ENCODE measurements at regions not wholly inside any gene's neighbourhood (a gene's known extent, or its start where the extent isn't known, plus 50 kb on each side); places are given as distances from the start of the nearest gene placed in this dataset.

DNA sequence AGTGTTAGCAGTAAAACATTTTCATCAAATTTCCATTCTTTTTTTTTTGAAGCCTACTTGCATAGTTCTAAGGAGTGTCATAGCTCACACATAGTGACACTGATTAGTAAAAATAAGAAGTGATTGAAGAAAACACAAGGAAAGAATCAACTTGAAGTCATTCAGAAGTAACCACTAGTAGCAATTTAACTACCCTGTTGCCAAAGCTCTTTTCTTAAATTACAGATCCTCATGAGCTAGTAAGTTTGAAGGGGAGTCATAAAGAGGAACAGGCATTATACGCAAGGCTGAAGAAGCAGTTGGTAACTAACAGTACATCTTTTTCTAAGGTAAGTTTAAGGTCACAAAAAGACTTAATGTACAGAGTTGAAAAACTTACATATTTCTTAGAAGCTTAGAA lies 332.2 kb downstream of the CHRM3 start:
- H3K4me2 ChIP-seq (ENCODE audit: control insufficient read depth, extremely low read depth, insufficient read depth, low read depth, low read length): no peak overlapping the region
- no peaks in the 10 kb centered on the region for H3K4me1 ChIP-seq (ENCODE audit: control insufficient read depth, extremely low read depth, insufficient read depth, low read length)
- no peak overlapping the region for H3K27ac ChIP-seq (ENCODE audit: control insufficient read depth, insufficient read depth, low read length)
- no peaks in the 10 kb centered on the region for H4K20me1 ChIP-seq (ENCODE audit: control insufficient read depth, extremely low read depth, insufficient read depth, low read length)
- no peaks in the 10 kb centered on the region for H3K9me1 ChIP-seq (ENCODE audit: control insufficient read depth, extremely low read depth, insufficient read depth, low read length)
- no peak for FAIRE-seq
- dilution Hi-C loops (cut with MboI; ENCODE audit: extremely low pct_ligation_motif_present, low sequenced_read_pairs): no loop called here
- H3K79me2 ChIP-seq (ENCODE audit: control insufficient read depth, insufficient read depth, low read length): no peaks in the 10 kb centered on the region
- no peak overlapping the region for H2AFZ ChIP-seq (ENCODE audit: control insufficient read depth, low read length)
- TF ChIP-seq EZH2 (IDR thresholded peaks at IDR 0.05; ENCODE audit: low read length) (no peak), CTCF (optimal IDR thresholded peaks at IDR 0.05 in 1 of 3, IDR thresholded peaks at IDR 0.05 in 1 of 3, conservative IDR thresholded peaks at IDR 0.05 in 1 of 3; ENCODE audit: extremely low read depth in 1 of 3, insufficient read depth in 2 of 3, low read length in 3 of 3) (no peak)
- DNase-seq (ENCODE audit: low read depth, low spot score): no peak
- no peaks in the 10 kb centered on the region for H3K27me3 ChIP-seq (ENCODE audit: control insufficient read depth, extremely low read depth, insufficient read depth, low read length)
- H3K4me3 ChIP-seq (ENCODE audit: control insufficient read depth in 2 of 3, extremely low read depth in 1 of 3, insufficient read depth in 2 of 3, low read depth in 1 of 3, low read length in 3 of 3): no peak overlapping the region
- H3K9me3 ChIP-seq (ENCODE audit: control insufficient read depth, low read depth, low read length): peaks cover 1% of the 10 kb centered on the region
- H3K36me3 ChIP-seq (ENCODE audit: control insufficient read depth in 2 of 2, extremely low read depth in 1 of 2, insufficient read depth in 2 of 2, low read length in 2 of 2): no peaks in the 10 kb centered on the region
- no peak overlapping the region for H3K9ac ChIP-seq (ENCODE audit: control insufficient read depth, extremely low read depth, insufficient read depth, low read length)

- H3K9me3 ChIP-seq (ENCODE audit: control insufficient read depth, low read depth, low read length): peaks cover 1% of the 10 kb centered on the region
- no peaks in the 10 kb centered on the region for H3K27me3 ChIP-seq (ENCODE audit: control insufficient read depth, extremely low read depth, insufficient read depth, low read length)
- dilution Hi-C loops (cut with MboI; ENCODE audit: extremely low pct_ligation_motif_present, low sequenced_read_pairs): no loop called here
- no peaks in the 10 kb centered on the region for H3K4me1 ChIP-seq (ENCODE audit: control insufficient read depth, extremely low read depth, insufficient read depth, low read length)
- DNase-seq (ENCODE audit: low read depth, low spot score) (no peak), FAIRE-seq (no peak)
- no peaks in the 10 kb centered on the region for H3K9me1 ChIP-seq (ENCODE audit: control insufficient read depth, extremely low read depth, insufficient read depth, low read length)
- H3K36me3 ChIP-seq (ENCODE audit: control insufficient read depth in 2 of 2, extremely low read depth in 1 of 2, insufficient read depth in 2 of 2, low read length in 2 of 2): no peaks in the 10 kb centered on the region
- no peak overlapping the region for H3K4me2 ChIP-seq (ENCODE audit: control insufficient read depth, extremely low read depth, insufficient read depth, low read depth, low read length)
- no peaks in the 10 kb centered on the region for H3K79me2 ChIP-seq (ENCODE audit: control insufficient read depth, insufficient read depth, low read length)
- TF ChIP-seq EZH2 (IDR thresholded peaks at IDR 0.05; ENCODE audit: low read length) (no peak), CTCF (optimal IDR thresholded peaks at IDR 0.05 in 1 of 3, IDR thresholded peaks at IDR 0.05 in 1 of 3, conservative IDR thresholded peaks at IDR 0.05 in 1 of 3; ENCODE audit: extremely low read depth in 1 of 3, insufficient read depth in 2 of 3, low read length in 3 of 3) (no peak)
- H4K20me1 ChIP-seq (ENCODE audit: control insufficient read depth, extremely low read depth, insufficient read depth, low read length): no peaks in the 10 kb centered on the region
- no peak overlapping the region for H3K9ac ChIP-seq (ENCODE audit: control insufficient read depth, extremely low read depth, insufficient read depth, low read length)
- no peak overlapping the region for H3K4me3 ChIP-seq (ENCODE audit: control insufficient read depth in 2 of 3, extremely low read depth in 1 of 3, insufficient read depth in 2 of 3, low read depth in 1 of 3, low read length in 3 of 3)
- H2AFZ ChIP-seq (ENCODE audit: control insufficient read depth, low read length): no peak overlapping the region
- H3K27ac ChIP-seq (ENCODE audit: control insufficient read depth, insufficient read depth, low read length): no peak overlapping the region
Measured at GRCh38 chr1:239718997-239719628, 332.7 kb downstream of the CHRM3 start.

Data from keratinocyte (primary cell).